DOHH2 (cell line): ENCODE measurements at regions not wholly inside any gene's neighbourhood (a gene's known extent, or its start where the extent isn't known, plus 50 kb on each side); places are given as distances from the start of the nearest gene placed in this dataset.

Experiments used
- H3F3A ChIP-seq: fragments of 200-600 bp; sonication (generic), shearing (Covaris generic); 2 replicates; pipeline ENCODE4 v1.6.0; 2016; ENCODE audit warnings: antibody characterized with exemption, mild to moderate bottlenecking; ENCODE audit not compliant: control insufficient read depth, insufficient read depth
- H3K27ac ChIP-seq: fragments of 200-600 bp; sonication (generic); 2 replicates; pipeline ENCODE4 v1.5.1; 2014; ENCODE audit warnings: low read depth, mild to moderate bottlenecking, low read length, moderate library complexity
- H3K27me3 ChIP-seq: fragments of 200-600 bp; sonication (generic); 2 replicates; pipeline ENCODE4 v1.6.1; 2014; ENCODE audit warnings: mild to moderate bottlenecking, low read length, mixed read lengths; ENCODE audit not compliant: control insufficient read depth
- H3K36me3 ChIP-seq: fragments of 200-600 bp; sonication (generic); 2 replicates; pipeline ENCODE4 v1.6.1; 2014; ENCODE audit warnings: mild to moderate bottlenecking, low read length, moderate library complexity, mixed read lengths; ENCODE audit not compliant: control insufficient read depth
- H3K4me1 ChIP-seq: fragments of 200-600 bp; sonication (generic); 2 replicates; pipeline ENCODE4 v1.6.1; 2014; ENCODE audit warnings: mild to moderate bottlenecking, low read length, mixed read lengths; ENCODE audit not compliant: control insufficient read depth
- H3K4me2 ChIP-seq: fragments of 200-600 bp; sonication (generic); 2 replicates; pipeline ENCODE4 v1.6.0; 2014; ENCODE audit warnings: mild to moderate bottlenecking, low read length, moderate library complexity
- H3K4me3 ChIP-seq: fragments of 200-600 bp; sonication (generic); 2 replicates; pipeline ENCODE4 v1.5.1; 2014; ENCODE audit warnings: mild to moderate bottlenecking, low read length, mixed read lengths
- H3K79me2 ChIP-seq: fragments of 200-600 bp; sonication (generic); 2 replicates; pipeline ENCODE4 v1.6.1; 2014; ENCODE audit warnings: mild to moderate bottlenecking, low read length, mixed read lengths; ENCODE audit not compliant: control insufficient read depth
- H3K9me2 ChIP-seq: fragments of 200-600 bp; sonication (generic); replicated peaks from 2 replicates; pipeline ENCODE4 v1.6.1; 2014; ENCODE audit warnings: mild to moderate bottlenecking, low read length, mixed read lengths; ENCODE audit not compliant: control insufficient read depth
- H3K9me3 ChIP-seq: fragments of 200-600 bp; sonication (generic); 2 replicates; pipeline ENCODE4 v1.6.1; 2014; ENCODE audit warnings: antibody characterized with exemption, low read length, mixed read lengths; ENCODE audit not compliant: control insufficient read depth, insufficient read depth
- H4K20me1 ChIP-seq: fragments of 200-600 bp; sonication (generic); 2 replicates; pipeline ENCODE4 v1.6.0; 2014; ENCODE audit warnings: low read depth, mild to moderate bottlenecking, antibody characterized with exemption, low read length, moderate library complexity; ENCODE audit not compliant: control insufficient read depth, insufficient read depth
- CTCF ChIP-seq: fragments of 200-600 bp; sonication (generic); IDR thresholded peaks from one replicate; pipeline ENCODE4 v1.5.1; 2014; ENCODE audit warnings: antibody characterized with exemption, mild to moderate bottlenecking, low read depth, low read length; ENCODE audit not compliant: poor library complexity, severe bottlenecking
- EZH2phosphoT487 ChIP-seq: fragments of 200-600 bp; sonication (generic); IDR thresholded peaks from 2 replicates; pipeline ENCODE4 v1.6.1; 2017; ENCODE audit warnings: borderline replicate concordance, mild to moderate bottlenecking, antibody characterized with exemption, low read length, moderate library complexity, mixed read lengths

- Histone ChIP-seq H3K79me2 (no peaks in the 10 kb centered on the region), H3K27me3 (no peaks in the 10 kb centered on the region), H3K4me3 (no peak overlapping the region), H3K4me1 (peaks cover 4% of the 10 kb centered on the region), H3K36me3 (no peaks in the 10 kb centered on the region), H3K4me2 (no peak overlapping the region), H3K9me2 (no peaks in the 10 kb centered on the region), H4K20me1 (no peaks in the 10 kb centered on the region), H3F3A (no peaks in the 10 kb centered on the region), H3K9me3 (no peaks in the 10 kb centered on the region), H3K27ac (no peak overlapping the region)
- no peak for TF ChIP-seq CTCF
- TF ChIP-seq EZH2phosphoT487 = no peak
These were observed 313.2 kb downstream of the ENC1 start for GRCh38 chr5:74327339-74327685.

- no peaks in the 10 kb centered on the region for H4K20me1 ChIP-seq
- H3K79me2 ChIP-seq = no peaks in the 10 kb centered on the region
- H3K9me3 ChIP-seq = no peaks in the 10 kb centered on the region
- H3K27me3 ChIP-seq = no peaks in the 10 kb centered on the region
- peaks cover 4% of the 10 kb centered on the region for H3K4me1 ChIP-seq
- no peak overlapping the region for H3K4me2 ChIP-seq
- H3K36me3 ChIP-seq = no peaks in the 10 kb centered on the region
- TF ChIP-seq CTCF (no peak), EZH2phosphoT487 (no peak)
- H3F3A ChIP-seq = no peaks in the 10 kb centered on the region
- no peak overlapping the region for H3K4me3 ChIP-seq
- no peak overlapping the region for H3K27ac ChIP-seq
- no peaks in the 10 kb centered on the region for H3K9me2 ChIP-seq
These were observed 313.8 kb downstream of the ENC1 start for GRCh38 chr5:74326571-74327338.

- no peaks in the 10 kb centered on the region for H3K9me3 ChIP-seq
- no peaks in the 10 kb centered on the region for H3K36me3 ChIP-seq
- peaks cover 4% of the 10 kb centered on the region for H3K4me1 ChIP-seq
- H3K27me3 ChIP-seq = no peaks in the 10 kb centered on the region
- no peaks in the 10 kb centered on the region for H3K79me2 ChIP-seq
- H3K4me3 ChIP-seq = no peak overlapping the region
- no peaks in the 10 kb centered on the region for H4K20me1 ChIP-seq
- no peaks in the 10 kb centered on the region for H3K9me2 ChIP-seq
- no peak overlapping the region for H3K27ac ChIP-seq
- TF ChIP-seq CTCF = no peak
- TF ChIP-seq EZH2phosphoT487 = no peak
- H3K4me2 ChIP-seq = no peak overlapping the region
- H3F3A ChIP-seq = no peaks in the 10 kb centered on the region
These were observed 314.7 kb downstream of the ENC1 start for GRCh38 chr5:74325866-74326265.

GRCh38 chr5:74324556-74324955 lies 316.0 kb downstream of the ENC1 start:
- H4K20me1 ChIP-seq = no peaks in the 10 kb centered on the region
- no peaks in the 10 kb centered on the region for H3K79me2 ChIP-seq
- no peaks in the 10 kb centered on the region for H3K27me3 ChIP-seq
- no peaks in the 10 kb centered on the region for H3K9me3 ChIP-seq
- no peak overlapping the region for H3K4me2 ChIP-seq
- no peak overlapping the region for H3K27ac ChIP-seq
- no peak for TF ChIP-seq CTCF
- no peak for TF ChIP-seq EZH2phosphoT487
- H3K9me2 ChIP-seq = no peaks in the 10 kb centered on the region
- no peaks in the 10 kb centered on the region for H3K36me3 ChIP-seq
- no peak overlapping the region for H3K4me3 ChIP-seq
- H3F3A ChIP-seq = no peaks in the 10 kb centered on the region
- peaks cover 4% of the 10 kb centered on the region for H3K4me1 ChIP-seq
